HepG2 (cell line): ENCODE measurements at regions not wholly inside any gene's neighbourhood (a gene's known extent, or its start where the extent isn't known, plus 50 kb on each side); places are given as distances from the start of the nearest gene placed in this dataset.

Experiments
- ATAC-seq: fragments of 200-7000 bp; cut with Tn5 transposase; 3 replicates; pipeline ENCODE4 v1.9.1; 2020; ENCODE audit warnings: mild to moderate bottlenecking, moderate library complexity
- BruUV-seq: library from RNA; stranded (reverse); fragments of 400-500 nt; replicated peaks from 2 replicates; lab custom pipeline; 2021; lab: Mats Ljungman, UMichigan
- CTCF ChIA-PET: fragments of 300-600 bp; formaldehyde crosslinking; extraction: SDS; loops from one replicate; lab custom pipeline; 2021; ENCODE audit warnings: low total read pairs, inconsistent platforms, low intra/inter-chr PET ratio; lab: Yijun Ruan, JAX
- POLR2A ChIA-PET: fragments of 350-600 bp; sonication (Branson Sonifier 250); formaldehyde crosslinking; loops from one replicate; lab custom pipeline; 2020; ENCODE audit warnings: antibody characterized with exemption, inconsistent platforms; lab: Yijun Ruan, JAX
- DNase-seq: peaks from one replicate; pipeline ENCODE4 v3.0.0-alpha.2; 2015; ENCODE audit warnings: low spot score
- FAIRE-seq: peaks from 3 replicates; lab custom pipeline; 2011; peaks lifted over from hg19 to GRCh38; lab: Jason Lieb, UNC
- H2AFZ ChIP-seq: one replicate; pipeline ENCODE4 v1.6.1; 2011; ENCODE audit warnings: low read length, inconsistent platforms
- H3K27ac ChIP-seq: fragments of 300-600 bp; 3 replicates; pipeline ENCODE4 v1.8.0; 2011; ENCODE audit warnings: mixed run types, mild to moderate bottlenecking, mixed read lengths, low read length, inconsistent platforms; ENCODE audit not compliant: insufficient read depth; ENCODE audit errors: extremely low read length
- H3K27me3 ChIP-seq, 2 experiments: fragments of 200-600 bp in 1 of 2; 2 replicates in 1 of 2; 3 replicates in 1 of 2; pipeline versions ENCODE4 v1.6.0 to v1.8.0; 2011; ENCODE audit warnings: low read length in 2 of 2, mild to moderate bottlenecking in 2 of 2, moderate library complexity in 2 of 2, inconsistent platforms in 1 of 2; ENCODE audit not compliant: insufficient read depth in 2 of 2, control insufficient read depth in 1 of 2
- H3K36me3 ChIP-seq, 2 experiments: fragments of 200-600 bp in 1 of 2; replicated peaks in 1 of 2; 2 replicates in 1 of 2; 3 replicates in 1 of 2; pipeline versions ENCODE4 v1.5.1 to v1.8.0; 2011; ENCODE audit warnings: low read length in 2 of 2, inconsistent platforms in 1 of 2; ENCODE audit not compliant: insufficient read depth in 2 of 2, control insufficient read depth in 1 of 2
- H3K4me1 ChIP-seq: 2 replicates; pipeline ENCODE4 v1.5.1; 2012; ENCODE audit warnings: low read length, inconsistent platforms; ENCODE audit not compliant: insufficient read depth
- H3K4me2 ChIP-seq: 2 replicates; pipeline ENCODE4 v1.6.0; 2011; ENCODE audit warnings: low read depth, low read length, inconsistent platforms
- H3K4me3 ChIP-seq, 3 experiments: fragments of 200-600 bp in 1 of 3; sonication (generic), shearing (Covaris generic) in 1 of 3; replicated peaks in 1 of 3; 2 replicates each; pipeline ENCODE4 v1.5.1; 2011 to 2016; ENCODE audit warnings: low read length in 3 of 3, inconsistent platforms in 2 of 3, low read depth in 2 of 3, mild to moderate bottlenecking in 2 of 3, control low read depth in 1 of 3, mixed read lengths in 1 of 3; ENCODE audit not compliant: insufficient read depth in 1 of 3
- H3K79me2 ChIP-seq: one replicate; pipeline ENCODE4 v1.6.1; 2011; ENCODE audit warnings: low read length, inconsistent platforms; ENCODE audit not compliant: insufficient read depth
- H3K9ac ChIP-seq: 2 replicates; pipeline ENCODE4 v1.6.0; 2011; ENCODE audit warnings: mild to moderate bottlenecking, low read depth, low read length, inconsistent platforms; ENCODE audit not compliant: insufficient read depth
- H3K9me3 ChIP-seq: 2 replicates; pipeline ENCODE4 v1.5.1; 2012; ENCODE audit warnings: mild to moderate bottlenecking, low read length
- H4K20me1 ChIP-seq: 2 replicates; pipeline ENCODE4 v1.6.0; 2011; ENCODE audit warnings: inconsistent platforms, mild to moderate bottlenecking, low read length, moderate library complexity; ENCODE audit not compliant: insufficient read depth
- FOXP1 ChIP-seq, 2 experiments: fragments of 450-650 bp in 1 of 2; IDR thresholded peaks; 2 replicates each; pipeline ENCODE4 v1.6.1; 2017 to 2018; ENCODE audit warnings: antibody characterized with exemption in 1 of 2
- ISX ChIP-seq: sonication (generic); formaldehyde crosslinking; conservative IDR thresholded peaks from 2 replicates; pipeline ENCODE4 v1.5.0; 2020; ENCODE audit warnings: missing genetic modification reagents
- POLR2A ChIP-seq, 2 experiments: IDR thresholded peaks; 2 replicates each; pipeline ENCODE4 v1.6.1; 2011; ENCODE audit warnings: low read depth in 2 of 2, low read length in 2 of 2, mild to moderate bottlenecking in 1 of 2, moderate library complexity in 1 of 2; ENCODE audit not compliant: insufficient read depth in 1 of 2
- PRPF4 ChIP-seq: fragments of 200-400 bp; formaldehyde crosslinking; IDR thresholded peaks from 2 replicates; pipeline ENCODE4 v1.6.1; 2016; ENCODE audit warnings: low read length, low read depth; ENCODE audit not compliant: poor library complexity, severe bottlenecking
- SKI ChIP-seq: fragments of 450-650 bp; IDR thresholded peaks from one replicate; pipeline ENCODE4 v1.6.1; 2018; ENCODE audit warnings: mild to moderate bottlenecking; ENCODE audit not compliant: partially characterized antibody
- SNAI1 ChIP-seq: sonication (generic); formaldehyde crosslinking; IDR thresholded peaks from 2 replicates; pipeline ENCODE4 v1.5.0; 2020; ENCODE audit warnings: mild to moderate bottlenecking, missing genetic modification reagents, borderline replicate concordance
- ZNF446 ChIP-seq: sonication (generic); formaldehyde crosslinking; IDR thresholded peaks from 2 replicates; pipeline ENCODE4 v1.5.0; 2020; ENCODE audit warnings: mild to moderate bottlenecking, missing genetic modification reagents
- ZNF563 ChIP-seq: sonication (generic); formaldehyde crosslinking; IDR thresholded peaks from 2 replicates; pipeline ENCODE4 v1.8.0; 2022; ENCODE audit warnings: mild to moderate bottlenecking, moderate library complexity, missing genetic modification reagents
- ZNF749 ChIP-seq: sonication (generic); formaldehyde crosslinking; IDR thresholded peaks from 2 replicates; pipeline ENCODE4 v1.8.0; 2022; ENCODE audit warnings: mild to moderate bottlenecking, missing genetic modification reagents, moderate library complexity, borderline replicate concordance
- WGBS: methylation state at CpG from one replicate; pipeline ENCODE4 v1.1.6; 2017; ENCODE audit warnings: low lambda C conversion rate; 5-methylcytosine and 5-hydroxymethylcytosine counted together
- in situ Hi-C: cut with HindIII; loops from 2 replicates; pipeline ENCODE4 v1.10.0; 2017; ENCODE audit warnings: low pct_unique_long_range_greater_than_20kb; ENCODE audit not compliant: extremely low pct_ligation_motif_present
- intact Hi-C: fragments of 100-400 bp; cut with micrococcal nuclease; formaldehyde crosslinking; loops from one replicate; pipeline ENCODE4 v1.10.0; 2022; ENCODE audit not compliant: unreplicated experiment
- TF ChIP-seq, protein P1 (sequence below): IDR thresholded peaks from 2 replicates; pipeline ENCODE4 v1.6.1; 2016
- TF ChIP-seq, protein P2 (sequence below): sonication (generic); formaldehyde crosslinking; IDR thresholded peaks from 2 replicates; pipeline ENCODE4 v1.8.0; 2022; ENCODE audit warnings: mild to moderate bottlenecking, missing genetic modification reagents, moderate library complexity
- TF ChIP-seq, protein P3 (sequence below): IDR thresholded peaks from 2 replicates; pipeline ENCODE4 v1.6.1; 2018; ENCODE audit warnings: missing genetic modification reagents
- TF ChIP-seq, protein P4 (sequence below): sonication (generic); formaldehyde crosslinking; IDR thresholded peaks from 2 replicates; pipeline ENCODE4 v1.4.0; 2020; ENCODE audit warnings: missing genetic modification reagents

DNA sequence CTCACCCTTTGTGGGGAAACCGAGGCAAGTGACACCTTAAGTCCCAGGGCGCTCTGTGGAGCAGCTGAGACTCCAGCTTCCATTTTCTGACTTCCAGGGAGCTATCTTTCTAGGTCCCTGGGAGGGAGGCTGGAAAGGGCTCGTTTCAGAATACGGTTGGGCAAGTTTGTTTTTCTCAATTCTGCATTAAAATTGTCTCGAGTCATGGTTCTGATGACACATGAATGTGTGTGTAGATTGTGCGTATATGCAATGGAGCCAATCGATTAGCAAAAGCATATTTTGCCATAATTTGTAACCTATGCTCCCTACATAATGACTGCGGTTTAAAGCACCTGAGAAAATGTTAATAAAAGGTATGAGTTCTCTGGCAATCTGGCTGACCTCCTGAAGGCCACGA, 77.3 kb downstream of the SIK1 start:
- TF ChIP-seq PRPF4 (no peak), ZNF446 (CRISPR knock-in tag) (no peak), SKI (no peak), FOXP1 (IDR thresholded peaks at IDR 0.05) (no peak), FOXP1 (CRISPR knock-in tag; IDR thresholded peaks at IDR 0.05) (no peak), SNAI1 (CRISPR knock-in tag) (no peak), ZNF563 (CRISPR knock-in tag) (no peak), ISX (no peak), ZNF749 (CRISPR knock-in tag) (no peak), POLR2A (IDR thresholded peaks at IDR 0.05; ENCODE audit: insufficient read depth in 1 of 2, low read depth in 2 of 2, low read length in 2 of 2) (no peak)
- TF ChIP-seq, protein P1, sequence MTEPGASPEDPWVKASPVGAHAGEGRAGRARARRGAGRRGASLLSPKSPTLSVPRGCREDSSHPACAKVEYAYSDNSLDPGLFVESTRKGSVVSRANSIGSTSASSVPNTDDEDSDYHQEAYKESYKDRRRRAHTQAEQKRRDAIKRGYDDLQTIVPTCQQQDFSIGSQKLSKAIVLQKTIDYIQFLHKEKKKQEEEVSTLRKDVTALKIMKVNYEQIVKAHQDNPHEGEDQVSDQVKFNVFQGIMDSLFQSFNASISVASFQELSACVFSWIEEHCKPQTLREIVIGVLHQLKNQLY (CRISPR knock-in tag): no peak
- TF ChIP-seq, protein P2, sequence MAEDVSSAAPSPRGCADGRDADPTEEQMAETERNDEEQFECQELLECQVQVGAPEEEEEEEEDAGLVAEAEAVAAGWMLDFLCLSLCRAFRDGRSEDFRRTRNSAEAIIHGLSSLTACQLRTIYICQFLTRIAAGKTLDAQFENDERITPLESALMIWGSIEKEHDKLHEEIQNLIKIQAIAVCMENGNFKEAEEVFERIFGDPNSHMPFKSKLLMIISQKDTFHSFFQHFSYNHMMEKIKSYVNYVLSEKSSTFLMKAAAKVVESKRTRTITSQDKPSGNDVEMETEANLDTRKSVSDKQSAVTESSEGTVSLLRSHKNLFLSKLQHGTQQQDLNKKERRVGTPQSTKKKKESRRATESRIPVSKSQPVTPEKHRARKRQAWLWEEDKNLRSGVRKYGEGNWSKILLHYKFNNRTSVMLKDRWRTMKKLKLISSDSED (CRISPR knock-in tag): no peak
- TF ChIP-seq, protein P3, sequence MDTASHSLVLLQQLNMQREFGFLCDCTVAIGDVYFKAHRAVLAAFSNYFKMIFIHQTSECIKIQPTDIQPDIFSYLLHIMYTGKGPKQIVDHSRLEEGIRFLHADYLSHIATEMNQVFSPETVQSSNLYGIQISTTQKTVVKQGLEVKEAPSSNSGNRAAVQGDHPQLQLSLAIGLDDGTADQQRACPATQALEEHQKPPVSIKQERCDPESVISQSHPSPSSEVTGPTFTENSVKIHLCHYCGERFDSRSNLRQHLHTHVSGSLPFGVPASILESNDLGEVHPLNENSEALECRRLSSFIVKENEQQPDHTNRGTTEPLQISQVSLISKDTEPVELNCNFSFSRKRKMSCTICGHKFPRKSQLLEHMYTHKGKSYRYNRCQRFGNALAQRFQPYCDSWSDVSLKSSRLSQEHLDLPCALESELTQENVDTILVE: no peak
- TF ChIP-seq, protein P4, sequence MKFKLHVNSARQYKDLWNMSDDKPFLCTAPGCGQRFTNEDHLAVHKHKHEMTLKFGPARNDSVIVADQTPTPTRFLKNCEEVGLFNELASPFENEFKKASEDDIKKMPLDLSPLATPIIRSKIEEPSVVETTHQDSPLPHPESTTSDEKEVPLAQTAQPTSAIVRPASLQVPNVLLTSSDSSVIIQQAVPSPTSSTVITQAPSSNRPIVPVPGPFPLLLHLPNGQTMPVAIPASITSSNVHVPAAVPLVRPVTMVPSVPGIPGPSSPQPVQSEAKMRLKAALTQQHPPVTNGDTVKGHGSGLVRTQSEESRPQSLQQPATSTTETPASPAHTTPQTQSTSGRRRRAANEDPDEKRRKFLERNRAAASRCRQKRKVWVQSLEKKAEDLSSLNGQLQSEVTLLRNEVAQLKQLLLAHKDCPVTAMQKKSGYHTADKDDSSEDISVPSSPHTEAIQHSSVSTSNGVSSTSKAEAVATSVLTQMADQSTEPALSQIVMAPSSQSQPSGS (CRISPR knock-in tag): no peak
- no peaks in the 10 kb centered on the region for H3K9me3 ChIP-seq
- WGBS: 45% methylated on average over 8 of the region's 9 CpGs
- no TSS peak for BruUV-seq
- no peak overlapping the region for H3K4me3 ChIP-seq
- no peak for FAIRE-seq
- peaks cover 59% of the 10 kb centered on the region for H3K4me1 ChIP-seq
- intact Hi-C loops (no loop called here), in situ Hi-C loops (no loop called here)
- no peak overlapping the region for H3K4me2 ChIP-seq
- no peak for DNase-seq
- H4K20me1 ChIP-seq: no peaks in the 10 kb centered on the region
- CTCF ChIA-PET: no interaction called here
- H2AFZ ChIP-seq: no peak overlapping the region
- ATAC-seq: no peak
- no peaks in the 10 kb centered on the region for H3K36me3 ChIP-seq
- no peaks in the 10 kb centered on the region for H3K79me2 ChIP-seq
- no peak overlapping the region for H3K27ac ChIP-seq
- H3K9ac ChIP-seq: no peak overlapping the region
- POLR2A ChIA-PET: no interaction called here
- peaks cover 2 to 8% of the 10 kb centered on the region in 2 experiments; a peak in 4 of 5 replicates for H3K27me3 ChIP-seq
